ENCODE measurements at regions not wholly inside any gene's neighbourhood (a gene's known extent, or its start where the extent isn't known, plus 50 kb on each side); places are given as distances from the start of the nearest gene placed in this dataset.

DNA sequence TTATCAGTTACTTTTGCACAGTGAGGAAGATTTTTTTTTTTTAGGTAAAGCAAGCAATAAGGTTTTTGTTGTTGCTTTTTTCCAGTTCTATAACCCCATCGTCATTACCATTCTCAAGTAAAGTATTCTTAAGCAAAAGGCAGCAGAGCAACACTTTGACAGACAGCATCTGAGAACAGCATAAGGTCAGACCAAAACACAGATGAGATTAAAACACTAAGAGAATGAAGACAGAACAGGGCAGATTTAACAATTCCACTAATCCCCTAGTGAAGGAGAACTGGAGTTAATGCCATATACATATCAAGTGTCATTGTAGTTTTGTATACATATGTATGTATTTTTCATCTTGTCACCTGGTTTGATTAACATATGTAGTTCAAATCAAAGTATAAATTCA, 290.2 kb downstream of the METTL4 start:
- no peaks in the 10 kb centered on the region for H3K36me3 Mint-ChIP-seq (ENCODE audit: insufficient read depth)
- no peak for DNase-seq
- no peak for ATAC-seq
- H3K4me1 Mint-ChIP-seq (ENCODE audit: low read depth): no peaks in the 10 kb centered on the region
- H3K9me3 Mint-ChIP-seq: no peaks in the 10 kb centered on the region
- peaks cover 2% of the 10 kb centered on the region for H3K27me3 Mint-ChIP-seq (ENCODE audit: low read depth)
- no peak overlapping the region for H3K4me3 Mint-ChIP-seq

DNA sequence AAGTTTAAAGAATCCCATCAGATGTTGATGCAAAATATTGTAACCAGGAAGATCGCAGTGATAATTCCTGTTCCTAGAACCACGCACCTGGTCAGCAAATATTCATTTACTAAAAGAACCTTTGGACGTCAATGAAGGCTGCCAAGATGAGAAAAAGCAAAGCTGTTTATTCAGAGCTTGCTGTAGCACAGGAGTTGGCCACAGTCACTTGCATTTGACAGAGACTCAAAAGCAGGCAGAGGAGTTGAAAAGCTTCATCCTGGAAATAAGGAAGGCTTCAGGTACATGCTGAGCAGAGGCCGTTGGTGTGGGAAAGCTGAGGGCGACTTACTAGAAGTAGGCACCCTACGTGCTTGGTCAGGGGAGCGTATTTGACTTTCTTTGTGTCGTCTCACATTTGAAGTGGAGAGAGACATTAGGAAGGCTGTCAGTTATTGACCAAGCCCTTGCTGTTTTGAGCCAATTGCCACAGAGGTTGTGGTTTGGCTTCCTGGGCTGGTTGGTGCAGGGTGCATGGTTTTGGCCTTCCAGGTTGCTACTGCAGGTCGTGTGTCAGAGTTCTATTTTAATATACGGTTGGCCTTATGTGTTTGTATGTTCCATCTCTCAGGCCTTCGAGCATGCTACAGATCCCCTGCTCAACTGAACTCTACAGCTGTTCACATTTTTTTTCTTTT, 289.6 kb downstream of the METTL4 start:
- no peaks in the 10 kb centered on the region for H3K36me3 Mint-ChIP-seq (ENCODE audit: insufficient read depth)
- H3K4me1 Mint-ChIP-seq (ENCODE audit: low read depth): no peaks in the 10 kb centered on the region
- H3K27me3 Mint-ChIP-seq (ENCODE audit: low read depth): peaks cover 2% of the 10 kb centered on the region
- no peaks in the 10 kb centered on the region for H3K9me3 Mint-ChIP-seq
- no peak for DNase-seq
- no peak overlapping the region for H3K4me3 Mint-ChIP-seq
- ATAC-seq: no peak

DNA sequence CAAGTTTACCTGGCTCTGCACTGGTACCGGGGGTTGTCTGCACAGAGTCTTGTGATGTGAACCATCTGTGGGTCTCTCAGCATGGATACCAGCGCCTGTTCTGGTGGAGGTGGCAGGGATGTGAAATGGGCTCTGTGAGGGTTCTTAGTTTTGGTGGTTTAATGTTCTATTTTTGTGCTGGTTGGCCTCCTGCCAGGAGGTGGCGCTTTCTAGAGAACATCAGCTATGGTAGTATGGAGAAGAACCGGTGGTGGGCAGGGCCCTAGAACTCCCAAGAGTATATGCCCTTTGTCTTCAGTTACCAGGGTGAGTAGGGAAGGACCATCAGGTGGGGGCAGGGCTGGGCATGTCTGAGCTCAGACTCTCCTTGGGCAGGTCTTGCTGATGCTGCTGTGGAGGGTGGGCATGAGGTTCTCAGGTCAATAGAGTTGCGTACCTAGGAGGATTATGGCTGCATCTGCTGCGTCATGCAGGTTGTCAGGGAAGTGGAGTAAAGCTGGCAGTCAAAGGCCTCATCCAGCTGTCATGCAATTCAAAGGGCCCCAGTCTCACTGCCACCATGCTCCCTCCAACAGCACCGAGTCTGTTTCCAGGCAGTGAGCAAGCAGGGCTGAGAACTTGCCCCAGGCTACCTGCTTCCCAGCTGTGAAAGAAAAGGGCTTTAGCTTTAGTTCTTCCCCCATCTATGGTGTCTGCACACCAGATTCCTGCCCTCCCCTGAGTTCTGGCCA, 278.0 kb downstream of the METTL4 start:
- Mint-ChIP-seq H3K36me3 (ENCODE audit: insufficient read depth) (no peaks in the 10 kb centered on the region), H3K9me3 (no peaks in the 10 kb centered on the region), H3K4me3 (no peak overlapping the region), H3K27me3 (ENCODE audit: low read depth) (peaks cover 26% of the 10 kb centered on the region), H3K4me1 (ENCODE audit: low read depth) (no peaks in the 10 kb centered on the region)
- no peak for ATAC-seq
- no peak for DNase-seq

DNA sequence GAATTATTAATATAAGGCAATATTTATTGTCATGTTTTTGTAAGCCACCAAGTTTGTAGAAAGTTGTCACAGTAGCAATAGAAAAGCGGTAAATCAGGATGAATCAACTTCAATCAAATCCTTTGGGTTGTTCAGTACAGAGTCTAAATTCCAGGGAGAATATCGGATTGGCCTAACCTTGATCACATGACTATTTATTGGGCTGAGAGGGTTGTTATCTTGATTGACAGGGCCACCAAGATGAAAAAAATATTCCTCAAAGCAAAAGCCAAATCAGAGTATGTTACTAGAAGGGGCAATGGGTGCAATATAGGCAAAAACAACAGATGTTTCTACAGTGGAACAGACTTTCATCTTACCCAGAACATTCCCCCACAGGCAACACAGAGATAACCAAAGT, 270.0 kb downstream of the METTL4 start:
- H3K36me3 Mint-ChIP-seq (ENCODE audit: insufficient read depth): no peaks in the 10 kb centered on the region
- ATAC-seq (no peak), DNase-seq (no peak)
- no peak overlapping the region for H3K4me3 Mint-ChIP-seq
- no peaks in the 10 kb centered on the region for H3K9me3 Mint-ChIP-seq
- H3K27me3 Mint-ChIP-seq (ENCODE audit: low read depth): peaks cover 16% of the 10 kb centered on the region
- no peaks in the 10 kb centered on the region for H3K4me1 Mint-ChIP-seq (ENCODE audit: low read depth)

DNA sequence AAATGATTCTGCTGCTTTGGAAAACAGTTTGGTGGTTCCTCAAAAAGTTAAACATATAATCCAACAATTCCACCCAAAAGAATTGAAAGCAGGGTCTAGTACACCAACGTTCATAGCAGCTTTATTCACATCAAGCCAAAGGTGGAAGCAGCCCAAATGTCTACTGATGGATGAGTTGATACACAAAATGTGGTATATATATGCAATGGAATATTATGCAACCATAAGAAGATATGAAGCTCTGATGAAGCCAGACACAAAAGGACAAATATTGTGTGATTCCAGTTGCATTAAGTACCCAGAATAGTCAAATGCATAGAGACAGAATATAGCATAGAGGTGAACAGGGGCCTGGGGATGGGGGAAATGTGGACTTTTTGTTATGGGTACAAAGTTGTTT, 269.3 kb downstream of the METTL4 start:
- Mint-ChIP-seq H3K4me3 (no peak overlapping the region), H3K36me3 (ENCODE audit: insufficient read depth) (no peaks in the 10 kb centered on the region), H3K9me3 (no peaks in the 10 kb centered on the region), H3K27me3 (ENCODE audit: low read depth) (peaks cover 16% of the 10 kb centered on the region), H3K4me1 (ENCODE audit: low read depth) (no peaks in the 10 kb centered on the region)
- no peak for DNase-seq
- no peak for ATAC-seq

DNA sequence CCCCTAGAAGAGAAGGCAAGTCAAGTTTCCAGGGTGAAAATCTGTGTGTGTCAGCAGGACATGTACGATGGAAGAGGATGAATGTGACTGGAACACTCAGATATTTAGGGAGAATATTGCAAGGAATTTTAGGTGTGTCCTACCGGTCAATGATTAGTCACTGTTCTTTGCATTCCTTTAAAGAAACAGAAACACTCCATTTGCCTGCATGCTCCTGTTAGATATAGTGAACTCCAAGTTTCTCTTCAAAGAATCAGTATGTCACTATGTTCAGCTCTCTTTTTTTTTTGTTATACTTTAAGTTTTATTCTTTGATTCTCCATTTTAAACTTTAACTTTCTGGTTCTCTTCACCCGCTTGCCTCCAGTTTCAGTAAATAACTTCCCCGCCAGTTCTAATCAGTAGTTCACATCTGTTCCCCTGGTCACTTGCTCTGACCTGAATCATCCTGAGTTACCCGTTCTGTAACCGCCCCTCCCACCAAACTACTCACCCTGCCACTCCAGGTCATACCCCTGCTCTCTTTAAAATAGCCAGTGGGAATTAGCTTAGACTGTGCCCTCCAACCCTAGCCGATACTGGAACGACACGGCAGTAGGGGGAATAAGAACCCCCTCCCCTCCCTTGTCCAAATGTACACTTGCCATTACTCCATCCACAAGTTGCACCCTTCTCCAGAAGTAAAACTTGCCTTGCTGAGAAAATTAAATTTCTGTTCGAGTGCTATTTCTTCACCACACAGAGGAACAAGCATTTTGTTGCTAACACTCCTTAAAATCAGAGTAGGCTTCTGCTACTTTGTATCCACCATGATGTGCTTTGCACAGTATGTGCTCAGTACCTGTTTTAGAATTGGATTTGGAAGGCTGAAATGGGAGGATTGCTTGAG, 268.4 kb downstream of the METTL4 start:
- no peaks in the 10 kb centered on the region for H3K4me1 Mint-ChIP-seq (ENCODE audit: low read depth)
- DNase-seq: no peak
- no peaks in the 10 kb centered on the region for H3K9me3 Mint-ChIP-seq
- no peak overlapping the region for H3K4me3 Mint-ChIP-seq
- no peaks in the 10 kb centered on the region for H3K36me3 Mint-ChIP-seq (ENCODE audit: insufficient read depth)
- ATAC-seq: no peak
- H3K27me3 Mint-ChIP-seq (ENCODE audit: low read depth): peaks cover 16% of the 10 kb centered on the region

DNA sequence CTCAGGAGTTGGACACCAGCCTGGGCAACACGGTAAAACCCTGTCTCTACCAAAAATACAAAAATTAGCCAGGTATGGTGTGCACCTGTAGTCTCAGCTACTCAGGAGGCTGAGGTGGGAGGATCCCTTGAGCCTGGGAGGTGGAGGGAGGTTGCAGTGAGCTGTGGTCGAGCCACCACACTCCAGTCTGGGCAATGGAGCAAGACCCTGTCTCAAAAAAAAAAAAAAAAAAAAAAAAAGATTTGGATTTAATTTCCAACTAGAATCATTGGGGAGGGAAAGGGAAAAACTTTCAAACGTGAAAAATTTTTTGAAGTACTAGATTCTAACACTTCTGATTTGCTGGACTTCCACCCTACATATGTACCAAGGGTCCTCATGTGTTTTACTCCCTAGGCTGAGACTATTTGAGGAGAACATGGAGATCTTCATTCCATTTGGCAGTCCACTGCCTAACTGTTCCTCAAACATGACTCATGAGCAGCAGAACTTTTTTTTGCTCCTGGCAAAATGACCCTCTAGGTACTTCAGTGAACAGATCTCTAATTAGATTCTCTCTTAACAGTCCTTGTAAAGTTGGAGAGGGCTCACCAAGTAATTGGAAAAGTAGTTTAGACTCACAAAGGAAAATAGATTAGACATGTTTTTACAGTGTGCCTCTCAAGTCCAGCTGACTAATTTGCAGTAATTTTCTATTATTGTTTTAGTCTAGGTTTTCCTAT, 267.6 kb downstream of the METTL4 start:
- no peak for ATAC-seq
- no peaks in the 10 kb centered on the region for H3K36me3 Mint-ChIP-seq (ENCODE audit: insufficient read depth)
- H3K27me3 Mint-ChIP-seq (ENCODE audit: low read depth): peaks cover 16% of the 10 kb centered on the region
- H3K4me3 Mint-ChIP-seq: no peak overlapping the region
- H3K4me1 Mint-ChIP-seq (ENCODE audit: low read depth): no peaks in the 10 kb centered on the region
- no peaks in the 10 kb centered on the region for H3K9me3 Mint-ChIP-seq
- DNase-seq: no peak

DNA sequence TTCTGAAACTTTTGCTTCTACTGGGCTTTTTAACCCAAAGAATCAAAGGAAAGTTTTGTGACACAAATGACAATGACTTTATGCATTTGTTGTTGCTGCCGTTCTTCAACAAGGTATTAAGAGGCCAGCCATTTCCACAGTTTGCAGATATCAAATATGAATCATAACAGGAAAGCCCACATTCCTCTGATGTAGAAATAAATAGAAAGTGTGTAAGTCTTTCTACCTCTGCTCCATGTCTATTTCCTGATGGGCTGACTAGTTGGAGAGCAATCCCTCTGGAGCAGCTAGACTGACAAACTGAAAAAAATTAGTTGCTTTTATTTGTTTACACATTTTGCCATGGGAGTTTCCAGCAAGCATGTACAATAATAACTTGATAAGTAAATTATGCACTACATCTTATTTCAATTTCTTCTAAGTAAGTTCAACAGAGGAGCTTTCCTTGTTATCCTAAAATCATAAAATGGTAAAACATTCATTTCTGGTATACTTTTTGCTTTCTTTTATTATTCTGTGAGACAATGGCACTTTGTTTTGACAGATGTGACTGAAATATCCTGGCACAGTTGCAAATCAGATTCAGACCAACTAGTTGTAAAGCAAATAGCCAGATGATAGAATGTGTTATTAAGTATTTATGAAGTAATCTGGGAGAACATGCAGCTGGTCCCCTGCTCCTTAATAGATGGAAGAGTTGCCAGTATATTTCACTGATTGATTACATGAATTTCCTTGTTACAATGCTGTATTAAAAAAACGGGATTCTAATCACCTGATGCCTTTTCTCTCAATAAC, 266.7 kb downstream of the METTL4 start:
- Mint-ChIP-seq H3K4me3 (no peak overlapping the region), H3K36me3 (ENCODE audit: insufficient read depth) (no peaks in the 10 kb centered on the region), H3K4me1 (ENCODE audit: low read depth) (no peaks in the 10 kb centered on the region), H3K27me3 (ENCODE audit: low read depth) (peaks cover 16% of the 10 kb centered on the region), H3K9me3 (no peaks in the 10 kb centered on the region)
- DNase-seq: no peak
- ATAC-seq: no peak

DNA sequence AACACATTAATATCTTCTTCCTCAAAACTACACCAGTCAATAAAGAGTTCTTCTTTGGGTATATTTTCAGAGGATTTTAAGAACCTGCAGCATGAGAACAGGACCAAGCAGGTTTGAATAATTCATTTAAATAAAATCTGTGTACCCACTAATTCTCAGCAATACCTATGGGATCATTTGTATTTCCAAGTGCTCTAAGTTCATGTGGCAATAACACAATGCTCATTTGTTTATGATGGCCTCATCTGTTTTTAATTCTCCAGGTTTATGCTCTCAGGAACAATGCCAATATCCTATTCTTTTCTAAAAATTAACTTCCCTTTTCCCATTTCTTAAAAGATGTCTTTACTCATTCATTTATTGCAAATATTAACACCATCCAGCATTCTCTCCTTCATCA, 264.7 kb downstream of the METTL4 start:
- H3K9me3 Mint-ChIP-seq: no peaks in the 10 kb centered on the region
- no peaks in the 10 kb centered on the region for H3K36me3 Mint-ChIP-seq (ENCODE audit: insufficient read depth)
- ATAC-seq (no peak), DNase-seq (no peak)
- H3K27me3 Mint-ChIP-seq (ENCODE audit: low read depth): peaks cover 17% of the 10 kb centered on the region
- H3K4me1 Mint-ChIP-seq (ENCODE audit: low read depth): no peaks in the 10 kb centered on the region
- H3K4me3 Mint-ChIP-seq: no peak overlapping the region

DNA sequence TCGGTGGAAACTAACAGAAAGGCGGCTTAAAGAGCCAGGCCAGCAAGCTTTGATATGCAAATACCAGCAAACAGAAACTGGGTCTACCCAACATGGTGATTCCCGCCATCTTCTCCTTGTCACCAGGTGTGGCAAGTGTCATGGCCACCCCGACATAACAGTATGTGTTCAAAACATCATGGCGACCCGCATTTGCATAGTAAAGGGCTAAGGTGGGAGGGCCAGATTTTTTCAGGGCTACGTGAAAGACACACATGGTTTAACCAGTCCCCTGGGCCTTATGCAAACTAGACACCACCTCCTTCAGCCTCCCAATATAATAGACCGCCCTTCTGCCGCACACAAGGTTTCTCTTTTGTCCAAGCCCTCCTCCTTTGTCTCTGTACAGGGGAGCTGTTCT, 260.4 kb downstream of the METTL4 start:
- H3K27me3 Mint-ChIP-seq (ENCODE audit: low read depth): peaks cover 6% of the 10 kb centered on the region
- no peak overlapping the region for H3K4me3 Mint-ChIP-seq
- H3K9me3 Mint-ChIP-seq: no peaks in the 10 kb centered on the region
- no peaks in the 10 kb centered on the region for H3K36me3 Mint-ChIP-seq (ENCODE audit: insufficient read depth)
- no peaks in the 10 kb centered on the region for H3K4me1 Mint-ChIP-seq (ENCODE audit: low read depth)
- no peak for ATAC-seq
- DNase-seq: no peak

DNA sequence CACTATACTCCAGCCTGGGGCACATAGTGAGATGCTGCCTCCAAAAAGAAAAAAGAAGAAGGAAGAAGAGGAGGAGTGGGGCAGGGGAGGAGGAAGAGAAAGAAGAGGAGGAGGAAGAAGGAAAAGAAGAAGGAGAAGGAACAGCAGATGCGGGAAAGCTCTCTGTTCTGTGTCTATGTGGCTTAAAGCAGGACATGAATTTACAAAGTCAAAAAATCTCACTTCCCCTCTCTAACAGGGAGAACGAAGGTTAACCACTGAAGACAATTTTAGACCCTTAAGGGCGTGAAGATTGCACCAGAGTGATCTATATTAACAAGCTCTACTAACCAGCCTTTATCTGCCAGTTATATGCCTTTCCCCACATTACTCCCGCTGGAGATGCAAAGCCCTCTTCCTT, 258.9 kb downstream of the METTL4 start:
- Mint-ChIP-seq H3K4me1 (ENCODE audit: low read depth) (no peaks in the 10 kb centered on the region), H3K27me3 (ENCODE audit: low read depth) (peaks cover 9% of the 10 kb centered on the region), H3K4me3 (no peak overlapping the region), H3K36me3 (ENCODE audit: insufficient read depth) (no peaks in the 10 kb centered on the region), H3K9me3 (no peaks in the 10 kb centered on the region)
- ATAC-seq: no peak
- DNase-seq: no peak

DNA sequence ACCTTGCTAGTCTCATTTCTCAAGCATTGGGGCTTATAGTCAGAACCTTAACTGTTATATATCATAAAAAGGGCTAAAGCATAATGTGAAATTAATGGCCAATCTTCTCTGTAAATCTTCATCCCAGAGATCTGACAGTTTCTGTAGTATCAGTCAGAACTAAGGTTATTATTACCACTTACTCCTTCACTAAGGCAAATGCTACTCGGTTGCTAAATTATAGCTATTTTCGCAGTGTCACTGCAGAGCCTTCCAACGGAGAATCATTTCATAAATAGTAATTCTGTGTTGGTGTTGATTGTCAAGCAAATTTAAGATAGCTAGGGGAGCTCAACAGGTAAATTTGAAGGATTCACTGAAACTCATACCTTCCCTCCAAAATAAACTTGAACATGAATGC, 258.0 kb downstream of the METTL4 start:
- no peaks in the 10 kb centered on the region for H3K4me1 Mint-ChIP-seq (ENCODE audit: low read depth)
- ATAC-seq (no peak), DNase-seq (no peak)
- peaks cover 9% of the 10 kb centered on the region for H3K27me3 Mint-ChIP-seq (ENCODE audit: low read depth)
- no peaks in the 10 kb centered on the region for H3K9me3 Mint-ChIP-seq
- H3K36me3 Mint-ChIP-seq (ENCODE audit: insufficient read depth): no peaks in the 10 kb centered on the region
- no peak overlapping the region for H3K4me3 Mint-ChIP-seq

DNA sequence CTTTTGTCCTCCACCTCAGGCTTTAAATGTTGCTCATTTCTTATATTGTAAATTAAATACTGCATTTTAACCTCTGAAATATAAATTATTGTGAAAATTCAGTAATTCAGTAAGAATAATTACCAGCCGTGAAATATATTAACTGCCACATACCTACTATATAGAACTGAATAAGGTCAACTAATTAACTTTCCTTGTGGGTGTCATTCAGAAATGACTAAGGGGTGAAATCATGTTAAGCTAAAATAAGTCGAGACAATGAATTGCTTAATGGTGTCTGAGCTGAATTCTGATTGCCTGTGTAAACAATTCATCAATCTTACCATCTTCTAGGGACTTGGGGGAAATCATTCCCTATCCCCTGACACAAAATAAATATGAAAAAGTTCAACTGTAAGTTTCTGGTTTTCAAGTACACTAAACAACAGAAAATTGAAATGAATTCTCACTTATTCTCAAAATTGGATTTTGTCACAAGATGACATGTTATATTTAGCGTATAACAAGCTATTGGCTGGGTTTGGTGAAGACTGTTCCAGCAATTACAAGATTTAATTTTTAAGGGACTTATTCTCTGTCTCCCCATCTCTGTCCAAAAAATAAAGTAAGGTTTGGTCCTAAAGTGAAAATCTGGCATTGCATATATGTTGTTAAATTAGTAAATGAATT, 255.1 kb downstream of the METTL4 start:
- Mint-ChIP-seq H3K4me1 (ENCODE audit: low read depth) (no peaks in the 10 kb centered on the region), H3K36me3 (ENCODE audit: insufficient read depth) (no peaks in the 10 kb centered on the region)

More for the DNA sequence above, 255.1 kb downstream of the METTL4 start:
- H3K27me3 Mint-ChIP-seq (ENCODE audit: low read depth): peaks cover 14% of the 10 kb centered on the region
- H3K9me3 Mint-ChIP-seq: peaks cover 8% of the 10 kb centered on the region
- DNase-seq: no peak
- no peak for ATAC-seq
- no peak overlapping the region for H3K4me3 Mint-ChIP-seq
